Tibial artery (tissue), 4 donors: ENCODE measurements at regions not wholly inside any gene's neighbourhood (a gene's known extent, or its start where the extent isn't known, plus 50 kb on each side); places are given as distances from the start of the nearest gene placed in this dataset.

Source experiments
- DNase-seq, 2 donors: peaks; one replicate each; pipeline ENCODE4 v3.0.0-alpha.2; 2019
- H3K27ac ChIP-seq, 2 donors: fragments of 200-600 bp; sonication (generic) in 1 of 2; 1 replicate in 1 of 2; 2 replicates in 1 of 2; pipeline ENCODE4 v1.5.1; 2018 to 2019; ENCODE audit warnings: mild to moderate bottlenecking in 1 of 2
- H3K27me3 ChIP-seq, 2 donors: fragments of 200-600 bp; sonication (generic) in 1 of 2; one replicate each; pipeline versions ENCODE4 v1.5.1 to v1.6.0; 2016 to 2019
- H3K36me3 ChIP-seq, 3 donors: fragments of 200-600 bp; sonication (generic) in 2 of 3; one replicate each; pipeline ENCODE4 v1.5.1; 2016 to 2019; ENCODE audit warnings: mild to moderate bottlenecking in 2 of 3
- H3K4me1 ChIP-seq, 4 donors: fragments of 200-600 bp; sonication (generic) in 2 of 4; 1 replicate in 3 of 4; 2 replicates in 1 of 4; pipeline ENCODE4 v1.5.1; 2016 to 2019
- H3K4me3 ChIP-seq, 2 donors: fragments of 200-600 bp; sonication (generic) in 1 of 2; 1 replicate in 1 of 2; 2 replicates in 1 of 2; pipeline ENCODE4 v1.5.1; 2018 to 2019; ENCODE audit warnings: mild to moderate bottlenecking in 2 of 2
- H3K9me3 ChIP-seq, 3 donors: fragments of 200-600 bp; sonication (generic) in 1 of 3; one replicate each; pipeline ENCODE4 v1.5.1; 2016 to 2019
- intact Hi-C: fragments of 100-400 bp; cut with DNase I; formaldehyde crosslinking; loops from one replicate; pipeline ENCODE4 v1.15.0; 2023; ENCODE audit warnings: low total_unique reads
- TF ChIP-seq, protein P1 (sequence below), 2 experiments: fragments of 200-600 bp in 1 of 2; fragments of 450-650 bp in 1 of 2; IDR thresholded peaks; one replicate each; pipeline ENCODE4 v1.5.1; 2017 to 2019; ENCODE audit warnings: antibody characterized with exemption in 2 of 2, mild to moderate bottlenecking in 1 of 2, moderate library complexity in 1 of 2

DNA sequence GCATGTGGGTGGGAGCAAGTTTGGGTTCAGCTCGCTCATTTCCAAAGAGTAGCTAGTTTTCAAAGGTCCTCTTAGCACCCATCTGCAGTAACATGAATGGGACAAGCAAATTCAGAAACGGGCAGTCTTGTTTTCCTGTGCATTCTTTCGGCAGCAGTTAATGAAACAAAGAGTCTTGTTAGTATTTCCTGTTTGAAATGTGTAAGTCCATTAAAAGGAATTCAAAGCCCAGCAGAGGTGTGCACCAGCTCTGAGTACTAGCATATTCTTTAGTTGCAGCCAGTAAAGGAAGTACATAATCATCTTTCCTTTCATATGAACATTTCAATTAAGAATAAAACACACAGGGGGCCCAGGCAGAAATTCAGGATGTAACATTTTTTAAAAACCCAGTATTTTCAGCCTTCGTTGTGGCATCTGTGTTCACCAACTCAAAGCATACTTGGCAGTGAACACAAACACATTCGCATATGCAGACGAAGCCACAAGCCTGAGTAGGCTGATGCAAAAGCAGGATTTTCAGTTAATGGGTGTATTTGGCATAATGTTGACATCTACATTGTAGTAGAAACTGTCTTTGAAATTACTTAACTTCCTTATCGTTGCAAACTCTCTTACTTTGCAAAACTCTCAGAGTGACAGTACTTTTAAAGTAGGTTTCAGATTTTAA lies 570.0 kb upstream of the FLRT2 start:
- Histone ChIP-seq H3K9me3 (peaks cover 0 to 3% (median 0%) of the 10 kb centered on the region in 3 donors), H3K27ac (no peak overlapping the region), H3K27me3 (no peaks in the 10 kb centered on the region), H3K4me1 (peaks cover 0 to 12% (median 4%) of the 10 kb centered on the region in 4 donors), H3K4me3 (no peak overlapping the region), H3K36me3 (no peaks in the 10 kb centered on the region)
- no peak for DNase-seq
- intact Hi-C loops: no loop called here
- TF ChIP-seq, protein P1, sequence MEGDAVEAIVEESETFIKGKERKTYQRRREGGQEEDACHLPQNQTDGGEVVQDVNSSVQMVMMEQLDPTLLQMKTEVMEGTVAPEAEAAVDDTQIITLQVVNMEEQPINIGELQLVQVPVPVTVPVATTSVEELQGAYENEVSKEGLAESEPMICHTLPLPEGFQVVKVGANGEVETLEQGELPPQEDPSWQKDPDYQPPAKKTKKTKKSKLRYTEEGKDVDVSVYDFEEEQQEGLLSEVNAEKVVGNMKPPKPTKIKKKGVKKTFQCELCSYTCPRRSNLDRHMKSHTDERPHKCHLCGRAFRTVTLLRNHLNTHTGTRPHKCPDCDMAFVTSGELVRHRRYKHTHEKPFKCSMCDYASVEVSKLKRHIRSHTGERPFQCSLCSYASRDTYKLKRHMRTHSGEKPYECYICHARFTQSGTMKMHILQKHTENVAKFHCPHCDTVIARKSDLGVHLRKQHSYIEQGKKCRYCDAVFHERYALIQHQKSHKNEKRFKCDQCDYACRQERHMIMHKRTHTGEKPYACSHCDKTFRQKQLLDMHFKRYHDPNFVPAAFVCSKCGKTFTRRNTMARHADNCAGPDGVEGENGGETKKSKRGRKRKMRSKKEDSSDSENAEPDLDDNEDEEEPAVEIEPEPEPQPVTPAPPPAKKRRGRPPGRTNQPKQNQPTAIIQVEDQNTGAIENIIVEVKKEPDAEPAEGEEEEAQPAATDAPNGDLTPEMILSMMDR (IDR thresholded peaks at IDR 0.05): no peak

DNA sequence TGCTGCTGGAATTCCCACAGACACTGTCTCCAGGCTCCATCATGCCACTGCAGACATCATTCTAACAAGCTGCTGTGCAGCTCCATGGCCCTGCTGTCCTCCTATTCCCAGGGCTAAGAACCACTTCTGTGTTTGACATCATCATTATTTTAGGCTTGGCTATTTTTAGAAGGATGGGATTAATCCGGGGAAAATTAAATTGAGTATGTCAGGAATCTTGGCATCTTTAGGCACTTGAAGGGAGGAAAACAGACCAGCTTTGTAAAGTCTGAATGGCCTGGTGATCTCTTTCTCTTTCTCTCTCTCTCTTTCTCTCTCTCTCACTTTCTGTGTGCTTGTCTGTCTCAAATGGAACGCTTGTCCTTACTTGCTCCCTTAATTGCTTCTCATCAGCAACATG lies 568.3 kb upstream of the FLRT2 start:
- TF ChIP-seq, protein P1 (IDR thresholded peaks at IDR 0.05): no peak
- H3K9me3 ChIP-seq: peaks cover 0 to 3% (median 0%) of the 10 kb centered on the region in 3 donors
- no peak for DNase-seq
- H3K4me3 ChIP-seq: no peak overlapping the region
- peaks cover 0 to 12% (median 4%) of the 10 kb centered on the region in 4 donors for H3K4me1 ChIP-seq
- no peaks in the 10 kb centered on the region for H3K27me3 ChIP-seq
- H3K27ac ChIP-seq: no peak overlapping the region
- intact Hi-C loops: no loop called here
- no peaks in the 10 kb centered on the region for H3K36me3 ChIP-seq

DNA sequence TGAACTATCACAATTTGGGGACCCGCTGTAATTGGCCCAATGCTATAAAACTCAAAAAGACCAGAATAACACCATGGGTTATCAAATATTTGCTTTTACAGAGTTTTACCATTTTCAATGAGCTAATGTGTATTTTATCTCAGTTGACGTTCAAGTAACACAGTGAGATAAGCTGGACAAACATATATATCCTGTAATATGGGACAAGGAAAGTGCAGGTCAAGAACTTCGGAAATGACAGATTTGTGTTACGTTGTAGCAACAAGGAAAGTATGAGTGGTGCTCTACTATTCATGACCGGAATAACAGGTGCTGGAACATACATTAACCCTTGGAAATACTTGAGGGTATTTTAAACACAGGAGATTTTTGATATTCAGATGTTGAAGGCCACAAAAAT lies 566.4 kb upstream of the FLRT2 start:
- no peaks in the 10 kb centered on the region for H3K27me3 ChIP-seq
- DNase-seq: no peak
- H3K4me1 ChIP-seq: peaks cover 0 to 12% (median 4%) of the 10 kb centered on the region in 4 donors
- TF ChIP-seq, protein P1 (IDR thresholded peaks at IDR 0.05): no peak
- H3K9me3 ChIP-seq: peaks cover 0 to 3% (median 0%) of the 10 kb centered on the region in 3 donors
- intact Hi-C loops: no loop called here
- H3K4me3 ChIP-seq: no peak overlapping the region
- no peaks in the 10 kb centered on the region for H3K36me3 ChIP-seq
- no peak overlapping the region for H3K27ac ChIP-seq

DNA sequence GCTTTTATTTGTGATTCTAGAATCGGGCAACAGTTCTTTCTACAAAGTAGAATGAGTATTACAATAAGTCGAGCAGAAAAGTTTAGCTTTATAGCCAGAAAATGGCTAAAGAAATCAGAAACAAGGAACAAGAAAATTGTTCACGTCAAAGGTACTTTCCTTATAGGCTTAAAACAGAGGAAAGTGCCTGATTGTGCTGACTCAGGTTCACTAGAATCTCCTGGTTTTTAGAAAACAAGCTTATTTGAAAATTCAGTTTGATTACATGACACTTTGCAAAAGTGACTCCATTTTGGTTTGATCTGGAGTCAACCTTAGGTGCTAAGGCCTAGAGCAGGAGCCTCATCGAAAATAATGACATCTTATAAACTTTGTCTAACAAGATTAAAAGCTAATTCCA lies 564.7 kb upstream of the FLRT2 start:
- intact Hi-C loops: no loop called here
- peaks cover 0 to 12% (median 4%) of the 10 kb centered on the region in 4 donors for H3K4me1 ChIP-seq
- no peak overlapping the region for H3K27ac ChIP-seq
- no peaks in the 10 kb centered on the region for H3K27me3 ChIP-seq
- no peaks in the 10 kb centered on the region for H3K9me3 ChIP-seq
- no peak for DNase-seq
- H3K36me3 ChIP-seq: no peaks in the 10 kb centered on the region
- no peak overlapping the region for H3K4me3 ChIP-seq
- TF ChIP-seq, protein P1 (IDR thresholded peaks at IDR 0.05): no peak

DNA sequence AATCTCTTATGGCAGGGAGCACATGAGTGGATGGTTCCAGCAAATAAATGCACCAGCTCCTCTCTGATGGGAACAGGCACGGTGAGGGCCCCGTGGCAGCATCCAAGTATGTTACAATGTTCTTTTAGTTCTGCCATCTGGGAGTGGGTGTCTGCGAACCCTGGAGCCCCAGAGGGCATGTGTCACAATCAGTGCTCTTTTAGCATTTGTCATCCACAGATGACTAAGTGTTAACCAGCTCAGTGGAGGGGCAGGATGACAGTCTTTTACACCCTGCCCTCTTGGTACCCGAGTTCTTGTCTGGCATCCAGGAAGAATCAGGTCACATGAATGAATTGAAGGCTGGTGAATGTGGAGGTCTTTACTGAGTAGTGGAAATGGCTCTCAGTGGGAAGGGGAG lies 560.4 kb upstream of the FLRT2 start:
- intact Hi-C loops: no loop called here

More for the DNA sequence above, 560.4 kb upstream of the FLRT2 start:
- Histone ChIP-seq H3K9me3 (no peaks in the 10 kb centered on the region), H3K4me3 (no peak overlapping the region), H3K36me3 (no peaks in the 10 kb centered on the region), H3K4me1 (no peaks in the 10 kb centered on the region), H3K27me3 (no peaks in the 10 kb centered on the region), H3K27ac (no peak overlapping the region)
- no peak for DNase-seq
- TF ChIP-seq, protein P1 (IDR thresholded peaks at IDR 0.05): no peak
